Osteocyte (in vitro differentiated cells): ENCODE measurements at regions not wholly inside any gene's neighbourhood (a gene's known extent, or its start where the extent isn't known, plus 50 kb on each side); places are given as distances from the start of the nearest gene placed in this dataset.

Experiments
- DNase-seq: peaks from one replicate; pipeline ENCODE4 v3.0.0; 2021; ENCODE audit warnings: mixed read lengths; ENCODE audit not compliant: unreplicated experiment; ENCODE audit errors: extremely low spot score
- H3K27ac Mint-ChIP-seq: one replicate; pipeline ENCODE4 v1.8.0; 2021; ENCODE audit warnings: mild to moderate bottlenecking, mixed read lengths; ENCODE audit not compliant: unreplicated experiment
- H3K27me3 Mint-ChIP-seq: one replicate; pipeline ENCODE4 v1.8.0; 2021; ENCODE audit warnings: mixed read lengths; ENCODE audit not compliant: unreplicated experiment
- H3K36me3 Mint-ChIP-seq: one replicate; pipeline ENCODE4 v1.8.0; 2021; ENCODE audit warnings: mixed read lengths; ENCODE audit not compliant: unreplicated experiment
- H3K4me1 Mint-ChIP-seq: one replicate; pipeline ENCODE4 v1.8.0; 2021; ENCODE audit warnings: mixed read lengths; ENCODE audit not compliant: unreplicated experiment
- H3K4me3 Mint-ChIP-seq: one replicate; pipeline ENCODE4 v1.8.0; 2021; ENCODE audit warnings: mild to moderate bottlenecking, moderate library complexity, mixed read lengths; ENCODE audit not compliant: unreplicated experiment
- H3K9me3 Mint-ChIP-seq: one replicate; pipeline ENCODE4 v1.8.0; 2021; ENCODE audit warnings: mixed read lengths; ENCODE audit not compliant: unreplicated experiment
- CTCF ChIP-seq: fragments of 200-600 bp; sonication (generic); IDR thresholded peaks from 2 replicates; pipeline ENCODE4 v1.5.0; 2021; ENCODE audit warnings: antibody characterized with exemption, mild to moderate bottlenecking, moderate library complexity

GRCh38 chr11:98703779-98704556, 316.8 kb upstream of the CNTN5 start:
- Mint-ChIP-seq H3K27ac (no peak overlapping the region), H3K4me1 (no peaks in the 10 kb centered on the region), H3K36me3 (no peaks in the 10 kb centered on the region), H3K4me3 (no peak overlapping the region), H3K27me3 (no peaks in the 10 kb centered on the region), H3K9me3 (peaks cover 5% of the 10 kb centered on the region)
- DNase-seq: no peak
- TF ChIP-seq CTCF: no peak

- no peak overlapping the region for H3K27ac Mint-ChIP-seq
- H3K36me3 Mint-ChIP-seq: no peaks in the 10 kb centered on the region
- no peaks in the 10 kb centered on the region for H3K27me3 Mint-ChIP-seq
- no peak overlapping the region for H3K4me3 Mint-ChIP-seq
- H3K4me1 Mint-ChIP-seq: no peaks in the 10 kb centered on the region
- no peak for DNase-seq
- TF ChIP-seq CTCF: no peak
- H3K9me3 Mint-ChIP-seq: peaks cover 23% of the 10 kb centered on the region
Observed at GRCh38 chr11:98710026-98710425, 310.7 kb upstream of the CNTN5 start.

GRCh38 chr11:98710986-98711385, 309.8 kb upstream of the CNTN5 start:
- Mint-ChIP-seq H3K36me3 (no peaks in the 10 kb centered on the region), H3K4me1 (no peaks in the 10 kb centered on the region), H3K4me3 (no peak overlapping the region), H3K9me3 (peaks cover 31% of the 10 kb centered on the region), H3K27me3 (no peaks in the 10 kb centered on the region), H3K27ac (no peak overlapping the region)
- DNase-seq: no peak
- TF ChIP-seq CTCF: no peak

GRCh38 chr11:98720951-98721350, 299.8 kb upstream of the CNTN5 start:
- DNase-seq: no peak
- H3K27ac Mint-ChIP-seq: no peak overlapping the region
- H3K27me3 Mint-ChIP-seq: no peaks in the 10 kb centered on the region
- no peak overlapping the region for H3K4me3 Mint-ChIP-seq
- no peaks in the 10 kb centered on the region for H3K4me1 Mint-ChIP-seq
- TF ChIP-seq CTCF: no peak
- peaks cover 9% of the 10 kb centered on the region for H3K9me3 Mint-ChIP-seq
- no peaks in the 10 kb centered on the region for H3K36me3 Mint-ChIP-seq

- no peak overlapping the region for H3K27ac Mint-ChIP-seq
- no peak for TF ChIP-seq CTCF
- H3K9me3 Mint-ChIP-seq: peaks cover 16% of the 10 kb centered on the region
- H3K27me3 Mint-ChIP-seq: no peaks in the 10 kb centered on the region
- no peak overlapping the region for H3K4me3 Mint-ChIP-seq
- no peak for DNase-seq
- H3K36me3 Mint-ChIP-seq: no peaks in the 10 kb centered on the region
- no peaks in the 10 kb centered on the region for H3K4me1 Mint-ChIP-seq
Observed at GRCh38 chr11:98725471-98725870, 295.3 kb upstream of the CNTN5 start.
